ENCODE measurements at regions not wholly inside any gene's neighbourhood (a gene's known extent, or its start where the extent isn't known, plus 50 kb on each side); places are given as distances from the start of the nearest gene placed in this dataset.

DNA sequence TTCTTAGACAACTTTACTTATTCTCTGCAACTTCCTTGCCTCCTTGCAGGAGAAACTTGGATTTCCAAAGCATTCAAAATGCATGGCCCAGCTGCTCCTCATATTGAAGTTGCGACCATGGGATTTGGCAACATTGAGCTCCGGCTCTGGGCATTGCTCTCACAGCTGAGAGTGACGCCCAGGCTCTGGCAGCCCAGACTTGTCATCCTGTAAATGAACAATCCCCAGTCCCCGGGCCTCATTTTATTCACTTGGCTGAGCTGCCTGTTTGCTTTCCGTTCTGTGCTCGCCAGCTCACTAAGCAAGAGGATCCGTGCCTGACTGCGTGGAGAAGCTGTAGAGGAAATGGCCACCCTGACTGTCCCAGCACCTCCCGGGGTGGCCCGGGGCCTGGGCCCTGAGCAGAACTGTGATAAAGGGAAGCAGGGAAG, 119.5 kb upstream of the CD93 start:
- no peak for DNase-seq (ENCODE audit: low spot score)

- no peak for DNase-seq (ENCODE audit: low spot score)
Observed at GRCh38 chr20:23205211-23205610, 119.1 kb upstream of the CD93 start.

- DNase-seq (ENCODE audit: low spot score) = no peak
Observed at GRCh38 chr20:23203951-23204730, 118.0 kb upstream of the CD93 start.

DNA sequence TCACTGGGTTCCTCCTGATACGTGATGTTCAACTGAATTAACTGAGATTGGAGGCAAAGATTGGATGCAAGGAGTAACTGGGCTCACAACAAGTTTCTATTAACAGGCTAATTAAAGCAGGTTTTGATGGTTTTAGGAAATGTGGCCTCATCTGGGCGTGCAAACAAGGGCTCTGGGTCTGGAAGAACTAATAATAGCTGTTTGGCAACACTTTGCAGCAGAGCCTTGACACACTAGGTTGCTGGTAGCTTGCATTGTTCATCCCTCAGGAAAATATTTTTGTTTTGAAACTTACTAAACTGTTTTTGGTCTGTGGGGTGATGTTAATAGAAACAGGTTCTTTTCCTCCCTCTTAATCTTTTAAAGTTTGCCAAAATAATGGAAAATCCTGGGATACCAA, 117.2 kb upstream of the CD93 start:
- no peak for DNase-seq (ENCODE audit: low spot score)

- DNase-seq (ENCODE audit: low spot score) = no peak
Observed at GRCh38 chr20:23201658-23202057, 115.5 kb upstream of the CD93 start.

- DNase-seq (ENCODE audit: low spot score) = no peak
Observed at GRCh38 chr20:23200914-23201313, 114.8 kb upstream of the CD93 start.

- DNase-seq (ENCODE audit: low spot score) = no peak
Observed at GRCh38 chr20:23200413-23200812, 114.3 kb upstream of the CD93 start.

- no peak for DNase-seq (ENCODE audit: low spot score)
Observed at GRCh38 chr20:23199356-23199755, 113.2 kb upstream of the CD93 start.

DNA sequence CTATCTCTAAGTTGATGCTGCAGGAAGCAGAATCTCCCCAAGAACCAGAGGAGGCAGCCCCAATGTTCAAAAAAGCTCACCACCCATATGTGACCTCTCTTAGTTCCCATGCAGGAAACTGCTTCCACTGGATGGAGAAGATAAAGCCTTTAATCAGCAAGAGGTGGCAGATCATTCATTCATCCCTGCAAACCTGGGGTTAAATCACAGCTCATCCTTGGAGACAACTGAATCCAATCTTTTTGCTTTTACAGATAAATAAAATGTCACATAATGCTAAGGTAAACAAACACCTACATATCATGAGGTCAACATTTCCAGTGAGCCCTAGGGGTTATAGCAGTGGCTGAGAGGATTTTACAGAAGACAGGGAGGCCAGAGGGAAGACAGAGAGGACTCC, 112.7 kb upstream of the CD93 start:
- DNase-seq (ENCODE audit: low spot score) = no peak

GRCh38 chr20:23197836-23198235, 111.7 kb upstream of the CD93 start:
- no peak for DNase-seq (ENCODE audit: low spot score)

DNA sequence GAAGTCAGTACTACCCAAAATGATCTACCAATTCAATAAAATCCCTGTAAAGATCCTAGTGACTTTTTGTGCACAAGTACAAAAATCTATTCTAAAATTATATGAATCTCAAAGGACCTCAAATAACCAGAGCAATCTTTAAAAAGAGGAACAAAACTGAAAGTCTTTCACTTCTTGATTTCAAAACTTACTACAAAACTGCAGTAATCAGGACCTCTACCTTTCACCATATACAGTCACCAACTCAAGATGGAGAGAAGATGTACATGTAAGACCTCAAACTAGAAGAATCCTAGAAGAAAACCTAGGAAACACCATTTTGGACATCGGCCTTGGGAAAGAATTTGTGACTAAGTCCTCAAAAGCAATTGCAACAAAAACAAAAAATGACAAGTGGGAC, 109.5 kb upstream of the CD93 start:
- no peak for DNase-seq (ENCODE audit: low spot score)

GRCh38 chr20:23193801-23194384, 107.8 kb upstream of the CD93 start:
- no peak for DNase-seq (ENCODE audit: low spot score)

DNA sequence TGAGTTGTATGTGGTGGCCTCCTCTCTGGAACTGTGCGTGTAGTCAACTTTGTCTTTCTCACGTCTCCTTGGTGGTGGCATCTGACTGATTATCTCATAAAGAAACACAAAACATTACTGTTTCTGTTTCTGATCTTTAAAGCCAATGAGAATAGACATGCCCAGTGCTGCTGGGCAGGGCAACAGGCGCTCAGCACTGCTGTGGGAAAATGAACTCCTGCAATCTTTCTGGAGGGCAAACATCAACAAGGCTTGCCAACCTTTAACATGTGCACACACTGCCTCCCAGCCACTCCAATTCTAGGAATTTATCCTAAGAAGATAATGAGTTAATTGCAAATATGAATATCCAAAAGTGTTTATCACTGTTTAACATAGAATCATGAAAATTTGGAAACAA, 106.3 kb upstream of the CD93 start:
- DNase-seq (ENCODE audit: low spot score) = no peak

DNA sequence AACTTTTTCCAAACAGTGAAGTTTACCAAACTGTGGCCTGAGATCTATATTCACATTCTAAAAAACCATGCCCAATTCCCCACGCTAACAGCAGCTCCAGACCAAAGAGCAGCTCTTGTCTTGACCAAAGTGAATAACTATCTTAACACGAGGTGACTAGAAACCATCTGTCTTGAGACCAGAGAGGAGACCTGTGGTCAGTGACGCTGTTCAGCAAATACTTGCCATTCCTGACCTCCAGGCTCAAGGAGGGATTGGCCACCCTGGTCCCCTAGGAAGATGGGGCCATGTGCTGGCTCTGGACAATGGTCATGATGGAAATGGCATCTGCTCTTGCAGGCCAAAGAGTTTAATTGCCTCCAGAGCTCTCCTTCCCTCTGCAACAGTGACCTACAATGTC, 104.4 kb upstream of the CD93 start:
- DNase-seq (ENCODE audit: low spot score) = no peak

GRCh38 chr20:23189854-23190253, 103.7 kb upstream of the CD93 start:
- no peak for DNase-seq (ENCODE audit: low spot score)

- DNase-seq (ENCODE audit: low spot score) = no peak
Observed at GRCh38 chr20:23189341-23189740, 103.2 kb upstream of the CD93 start.

DNA sequence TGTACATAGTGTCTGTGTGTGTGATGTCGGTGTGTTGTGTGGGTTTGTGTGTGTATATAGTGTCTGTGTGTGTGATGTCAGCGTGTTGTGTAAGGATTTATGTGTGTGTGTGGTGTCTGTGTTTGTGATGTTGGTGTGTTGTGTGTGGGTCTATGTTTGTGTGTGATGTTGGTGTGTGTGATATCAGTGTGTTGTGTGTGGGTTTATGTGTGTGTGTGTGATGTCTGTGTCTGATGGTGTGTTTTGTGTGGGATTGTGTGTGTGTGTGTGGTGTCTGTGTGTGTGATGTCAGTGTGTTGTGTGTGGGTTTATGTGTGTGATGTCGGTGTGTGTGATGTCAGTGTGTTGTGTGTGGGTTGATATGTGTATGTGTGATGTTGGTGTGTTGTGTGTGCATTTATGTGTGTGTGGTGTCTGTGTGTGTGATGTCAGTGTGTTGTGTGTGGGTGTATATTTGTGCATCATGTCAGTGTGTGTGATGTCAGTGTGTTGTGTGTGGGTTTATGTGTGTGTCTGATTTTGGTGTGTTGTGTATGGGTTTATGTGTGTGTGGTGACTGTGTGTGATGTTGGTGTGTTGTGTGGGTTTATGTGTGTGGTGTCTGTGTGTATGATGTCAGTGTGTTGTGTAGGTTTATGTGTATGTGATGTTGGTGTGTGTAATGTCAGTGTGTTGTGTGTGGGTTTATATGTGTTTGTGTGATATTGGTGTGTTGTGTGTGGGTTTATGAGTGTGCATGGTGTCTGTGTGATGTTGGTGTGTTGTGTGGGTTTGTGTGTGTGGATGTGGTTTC, 102.4 kb upstream of the CD93 start:
- DNase-seq (ENCODE audit: low spot score) = no peak

GRCh38 chr20:23187751-23188150, 101.6 kb upstream of the CD93 start:
- DNase-seq (ENCODE audit: low spot score) = no peak

- no peak for DNase-seq (ENCODE audit: low spot score)
Observed at GRCh38 chr20:23186808-23187207, 100.7 kb upstream of the CD93 start.

DNA sequence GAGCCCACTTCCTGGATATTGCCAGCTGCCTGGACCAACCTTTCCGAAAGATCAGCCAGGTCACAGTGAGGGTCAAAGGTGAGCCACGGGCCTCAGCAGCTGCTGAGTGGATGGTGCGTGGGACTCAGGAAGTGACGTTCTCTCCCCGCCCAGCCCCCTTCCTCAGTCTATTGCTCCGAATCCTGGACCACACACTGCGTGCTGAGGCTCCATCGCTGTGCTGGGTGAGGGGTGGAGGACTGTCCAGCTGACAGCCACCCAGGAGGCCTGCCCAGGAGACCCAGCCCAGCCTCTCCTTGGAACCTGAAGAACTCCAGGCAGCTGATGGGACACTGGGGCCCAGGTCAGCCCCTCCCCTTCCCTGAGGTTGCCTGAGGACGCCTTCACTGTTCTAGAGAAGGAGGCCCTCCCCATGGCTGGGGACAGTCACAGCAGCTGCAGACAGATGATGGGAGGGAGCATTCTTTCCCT, 94.4 kb upstream of the CD93 start:
- no peak for DNase-seq (ENCODE audit: low spot score)

- no peak for DNase-seq (ENCODE audit: low spot score)
Observed at GRCh38 chr20:23179766-23180403, 93.8 kb upstream of the CD93 start.

- no peak for DNase-seq (ENCODE audit: low spot score)
Observed at GRCh38 chr20:23178806-23179205, 92.7 kb upstream of the CD93 start.

GRCh38 chr20:23174821-23175220, 88.7 kb upstream of the CD93 start:
- DNase-seq (ENCODE audit: low spot score) = no peak

Measured in CD4-positive, alpha-beta T cell treated with Interleukin-2 at 100 ng/mL for 4 hours (primary cell).